Parathyroid adenoma (tissue), 2 donors: ENCODE measurements at regions not wholly inside any gene's neighbourhood (a gene's known extent, or its start where the extent isn't known, plus 50 kb on each side); places are given as distances from the start of the nearest gene placed in this dataset.

Experiments used
- H2AFZ ChIP-seq: fragments of 300-600 bp; sonication (generic); one replicate; pipeline ENCODE4 v1.7.0; 2017; ENCODE audit warnings: antibody characterized with exemption, mild to moderate bottlenecking
- H3K27ac ChIP-seq: fragments of 300-600 bp; sonication (generic); one replicate; pipeline ENCODE4 v1.7.0; 2017
- H3K27me3 ChIP-seq: fragments of 300-600 bp; sonication (generic); one replicate; pipeline ENCODE4 v1.7.0; 2017; ENCODE audit warnings: low read length; ENCODE audit not compliant: control insufficient read depth, insufficient read depth
- H3K36me3 ChIP-seq: fragments of 300-600 bp; sonication (generic); one replicate; pipeline ENCODE4 v1.7.0; 2017; ENCODE audit warnings: low read length; ENCODE audit not compliant: control insufficient read depth, insufficient read depth
- H3K4me1 ChIP-seq: fragments of 300-600 bp; sonication (generic); one replicate; pipeline ENCODE4 v1.7.0; 2017; ENCODE audit warnings: control low read depth
- H3K4me2 ChIP-seq: fragments of 300-600 bp; sonication (generic); one replicate; pipeline ENCODE4 v1.7.0; 2017; ENCODE audit warnings: low read length
- H3K4me3 ChIP-seq: fragments of 300-600 bp; sonication (generic); one replicate; pipeline ENCODE4 v1.7.0; 2017; ENCODE audit warnings: low read depth, low read length
- H3K79me2 ChIP-seq: fragments of 300-600 bp; sonication (generic); one replicate; pipeline ENCODE4 v1.7.0; 2017; ENCODE audit warnings: control low read depth
- H3K9ac ChIP-seq: fragments of 300-600 bp; sonication (generic); one replicate; pipeline ENCODE4 v1.7.0; 2017; ENCODE audit warnings: mild to moderate bottlenecking
- H3K9me3 ChIP-seq: fragments of 300-600 bp; sonication (generic); one replicate; pipeline ENCODE4 v1.7.0; 2017; ENCODE audit warnings: low read length; ENCODE audit not compliant: control insufficient read depth
- TF ChIP-seq, protein P1 (sequence below): fragments of 300-600 bp; sonication (generic); IDR thresholded peaks from one replicate; pipeline ENCODE4 v1.7.0; 2017; ENCODE audit warnings: antibody characterized with exemption, mild to moderate bottlenecking
- donor health status: primary hyperparathyroidism.

DNA sequence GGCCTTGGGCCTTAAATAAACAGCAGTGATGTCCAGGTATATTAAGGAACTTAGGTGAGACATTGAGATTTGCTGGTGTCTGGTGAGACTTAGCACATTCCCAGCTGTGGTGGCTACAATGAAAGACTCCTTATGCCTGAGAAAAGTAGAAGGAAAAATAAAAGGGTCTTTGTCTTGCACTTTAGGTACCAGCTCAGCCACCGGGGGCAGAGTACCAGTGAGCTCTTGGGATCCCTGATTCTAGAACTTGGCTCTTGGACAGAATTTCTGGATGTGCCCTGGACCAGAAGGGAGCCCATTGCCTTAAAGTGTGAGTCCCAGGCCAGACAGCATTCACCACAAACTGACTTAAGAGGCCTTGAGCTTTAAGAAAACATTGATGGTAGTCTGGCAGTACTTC lies 1038.7 kb downstream of the SORCS3 start:
- no peak overlapping the region for H2AFZ ChIP-seq
- no peak overlapping the region for H3K4me2 ChIP-seq
- TF ChIP-seq, protein P1, sequence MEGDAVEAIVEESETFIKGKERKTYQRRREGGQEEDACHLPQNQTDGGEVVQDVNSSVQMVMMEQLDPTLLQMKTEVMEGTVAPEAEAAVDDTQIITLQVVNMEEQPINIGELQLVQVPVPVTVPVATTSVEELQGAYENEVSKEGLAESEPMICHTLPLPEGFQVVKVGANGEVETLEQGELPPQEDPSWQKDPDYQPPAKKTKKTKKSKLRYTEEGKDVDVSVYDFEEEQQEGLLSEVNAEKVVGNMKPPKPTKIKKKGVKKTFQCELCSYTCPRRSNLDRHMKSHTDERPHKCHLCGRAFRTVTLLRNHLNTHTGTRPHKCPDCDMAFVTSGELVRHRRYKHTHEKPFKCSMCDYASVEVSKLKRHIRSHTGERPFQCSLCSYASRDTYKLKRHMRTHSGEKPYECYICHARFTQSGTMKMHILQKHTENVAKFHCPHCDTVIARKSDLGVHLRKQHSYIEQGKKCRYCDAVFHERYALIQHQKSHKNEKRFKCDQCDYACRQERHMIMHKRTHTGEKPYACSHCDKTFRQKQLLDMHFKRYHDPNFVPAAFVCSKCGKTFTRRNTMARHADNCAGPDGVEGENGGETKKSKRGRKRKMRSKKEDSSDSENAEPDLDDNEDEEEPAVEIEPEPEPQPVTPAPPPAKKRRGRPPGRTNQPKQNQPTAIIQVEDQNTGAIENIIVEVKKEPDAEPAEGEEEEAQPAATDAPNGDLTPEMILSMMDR, result no peak
- H3K27ac ChIP-seq, result no peak overlapping the region
- H3K9ac ChIP-seq, result no peak overlapping the region
- no peaks in the 10 kb centered on the region for H3K79me2 ChIP-seq
- no peaks in the 10 kb centered on the region for H3K36me3 ChIP-seq
- H3K27me3 ChIP-seq, result no peaks in the 10 kb centered on the region
- no peaks in the 10 kb centered on the region for H3K4me1 ChIP-seq
- no peaks in the 10 kb centered on the region for H3K9me3 ChIP-seq
- no peak overlapping the region for H3K4me3 ChIP-seq

DNA sequence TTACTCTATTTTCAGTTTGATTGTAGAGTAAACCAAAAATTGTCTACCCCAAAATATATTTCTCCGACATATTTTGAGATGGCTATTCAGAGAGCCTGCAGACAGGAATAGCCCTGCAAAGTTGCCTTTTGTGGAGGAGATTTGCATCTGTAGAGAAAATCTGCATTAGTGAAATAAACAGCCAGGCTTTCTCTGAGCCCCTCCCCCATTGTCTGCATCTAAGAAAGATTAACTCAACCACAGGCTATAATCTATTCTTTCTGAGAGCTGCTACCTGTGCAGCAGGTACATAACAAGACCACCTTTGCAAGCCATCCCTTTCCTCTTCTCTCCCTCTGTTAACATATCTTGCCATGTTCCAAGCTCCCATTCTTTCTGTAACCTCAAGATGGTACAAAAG lies 1034.2 kb downstream of the SORCS3 start:
- H3K79me2 ChIP-seq, result no peaks in the 10 kb centered on the region
- H3K36me3 ChIP-seq, result no peaks in the 10 kb centered on the region
- H3K4me1 ChIP-seq, result no peaks in the 10 kb centered on the region
- H3K27ac ChIP-seq, result no peak overlapping the region
- H3K9me3 ChIP-seq, result peaks cover 4% of the 10 kb centered on the region
- TF ChIP-seq, protein P1, result no peak
- no peak overlapping the region for H3K9ac ChIP-seq
- no peak overlapping the region for H3K4me3 ChIP-seq
- H2AFZ ChIP-seq, result no peak overlapping the region
- H3K27me3 ChIP-seq, result no peaks in the 10 kb centered on the region
- H3K4me2 ChIP-seq, result no peak overlapping the region

DNA sequence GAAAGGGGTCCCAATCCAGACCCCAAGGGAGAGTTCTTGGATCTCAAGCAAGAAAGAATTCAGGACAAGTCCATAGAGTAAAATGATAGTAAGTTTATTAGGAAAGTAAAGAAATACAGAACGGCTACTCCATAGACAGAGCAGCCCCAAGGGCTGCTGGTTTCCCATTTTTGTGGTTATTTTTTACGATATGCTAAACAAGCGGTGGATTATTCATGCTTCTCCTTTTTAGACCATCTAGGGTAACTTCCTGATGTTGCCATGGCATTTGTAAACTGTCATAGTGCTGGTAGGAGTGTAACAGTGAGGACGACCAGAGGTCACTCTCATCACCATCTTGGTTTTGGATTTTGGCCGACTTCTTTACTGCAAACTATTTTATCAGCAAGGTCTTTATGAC lies 1033.4 kb downstream of the SORCS3 start:
- no peak overlapping the region for H3K4me2 ChIP-seq
- H3K4me3 ChIP-seq, result no peak overlapping the region
- H3K4me1 ChIP-seq, result no peaks in the 10 kb centered on the region
- H3K79me2 ChIP-seq, result no peaks in the 10 kb centered on the region
- H3K36me3 ChIP-seq, result no peaks in the 10 kb centered on the region
- TF ChIP-seq, protein P1, result no peak
- no peaks in the 10 kb centered on the region for H3K27me3 ChIP-seq
- no peak overlapping the region for H2AFZ ChIP-seq
- H3K9me3 ChIP-seq, result peaks cover 4% of the 10 kb centered on the region
- H3K9ac ChIP-seq, result no peak overlapping the region
- H3K27ac ChIP-seq, result no peak overlapping the region

DNA sequence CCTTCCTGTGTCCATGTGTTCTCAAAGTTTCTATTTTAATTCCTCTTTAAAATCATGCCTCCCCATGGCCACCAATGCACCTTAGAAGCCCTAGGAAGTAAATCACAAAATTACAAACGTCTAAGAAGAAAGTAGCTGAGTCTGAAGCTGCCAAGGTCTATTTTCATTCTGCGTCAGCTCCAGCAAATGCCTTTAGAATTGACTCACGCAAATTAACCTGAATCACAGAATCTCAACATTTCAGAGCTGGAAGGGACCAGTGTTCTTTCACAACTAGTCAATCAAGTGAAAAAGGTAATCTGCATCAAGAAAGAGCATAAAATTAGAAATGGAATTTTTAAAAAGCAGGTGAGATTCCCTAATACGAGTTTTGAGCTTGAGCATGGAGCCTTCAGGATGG lies 1017.6 kb downstream of the SORCS3 start:
- Histone ChIP-seq H3K79me2 (no peaks in the 10 kb centered on the region), H3K27ac (no peak overlapping the region), H3K4me3 (no peak overlapping the region), H3K9me3 (no peaks in the 10 kb centered on the region), H3K27me3 (no peaks in the 10 kb centered on the region), H3K9ac (no peak overlapping the region), H3K4me2 (no peak overlapping the region), H3K4me1 (no peaks in the 10 kb centered on the region), H3K36me3 (no peaks in the 10 kb centered on the region), H2AFZ (no peak overlapping the region)
- TF ChIP-seq, protein P1, result no peak

DNA sequence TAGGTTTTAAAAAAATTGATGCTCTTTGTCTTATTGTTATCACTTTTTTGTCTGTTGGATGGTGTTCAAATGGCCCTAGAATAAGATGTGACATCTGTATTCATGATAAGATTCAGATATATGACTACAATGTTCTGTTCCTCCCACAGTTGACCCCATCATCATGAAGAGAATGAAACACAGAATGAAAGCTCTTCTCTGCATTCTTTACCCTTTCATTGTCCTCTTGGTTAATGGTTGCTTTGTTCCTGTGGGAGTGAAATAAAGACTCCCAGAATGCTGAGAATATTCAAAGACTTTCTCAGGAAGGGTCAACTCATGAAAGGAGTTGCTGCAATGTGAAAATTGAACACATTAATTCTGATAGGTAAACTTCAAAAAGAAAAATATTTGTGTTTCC lies 1015.8 kb downstream of the SORCS3 start:
- Histone ChIP-seq H3K9me3 (no peaks in the 10 kb centered on the region), H3K79me2 (no peaks in the 10 kb centered on the region), H3K9ac (no peak overlapping the region), H3K4me3 (no peak overlapping the region), H3K27me3 (no peaks in the 10 kb centered on the region), H3K4me2 (no peak overlapping the region), H2AFZ (no peak overlapping the region), H3K36me3 (no peaks in the 10 kb centered on the region), H3K27ac (no peak overlapping the region), H3K4me1 (no peaks in the 10 kb centered on the region)
- TF ChIP-seq, protein P1, result no peak
